ENCODE measurements at regions not wholly inside any gene's neighbourhood (a gene's known extent, or its start where the extent isn't known, plus 50 kb on each side); places are given as distances from the start of the nearest gene placed in this dataset.
A peak's percentile ranks its signal among the peaks of the same experiment; 100 is the strongest.

- H3K4me1 Mint-ChIP-seq: peaks cover 62 to 82% (median 74%) of the 10 kb centered on the region in 3 donors
These were observed 64.4 kb upstream of the SFMBT2 start for GRCh38 chr10:7475046-7475911.

GRCh38 chr10:7474388-7474787, 63.6 kb upstream of the SFMBT2 start:
- peaks cover 0 to 15% of the 10 kb centered on the region in 2 donors for H3K36me3 Mint-ChIP-seq
- peaks cover 61 to 82% (median 74%) of the 10 kb centered on the region in 3 donors for H3K4me1 Mint-ChIP-seq
- H3K27ac Mint-ChIP-seq: peak overlapping the region in 4 of 6 donors; percentile 48 to 93 (median 80)
- peak overlapping the region in 5 of 8 donors; percentile 43 to 80 (median 71) for H3K4me3 Mint-ChIP-seq
- no peaks in the 10 kb centered on the region for H3K27me3 Mint-ChIP-seq
- DNase-seq: peak; percentile 18
- H3K9me3 Mint-ChIP-seq: peaks cover 0 to 5% (median 2%) of the 10 kb centered on the region in 7 donors
- ATAC-seq (ENCODE audit: low read depth in 2 of 2): no peak

More at GRCh38 chr10:7475046-7475911, 64.4 kb upstream of the SFMBT2 start:
- peaks cover 0 to 15% of the 10 kb centered on the region in 2 donors for H3K36me3 Mint-ChIP-seq
- DNase-seq (no peak), ATAC-seq (ENCODE audit: low read depth in 2 of 2) (no peak)
- H3K9me3 Mint-ChIP-seq: peaks cover 0 to 5% (median 2%) of the 10 kb centered on the region in 7 donors
- peak overlapping the region; percentile 40 to 89 (median 78) for H3K4me3 Mint-ChIP-seq
- H3K27me3 Mint-ChIP-seq: no peaks in the 10 kb centered on the region
- H3K27ac Mint-ChIP-seq: peak overlapping the region in 3 of 6 donors; percentile 32 to 49 (median 44)

GRCh38 chr10:7473474-7473873, 62.6 kb upstream of the SFMBT2 start:
- Mint-ChIP-seq H3K9me3 (peaks cover 0 to 5% (median 2%) of the 10 kb centered on the region in 7 donors), H3K27me3 (no peaks in the 10 kb centered on the region), H3K4me3 (peak overlapping the region in 3 of 8 donors; percentile 49 to 82 (median 71)), H3K36me3 (peaks cover 0 to 10% of the 10 kb centered on the region in 2 donors), H3K4me1 (peaks cover 62 to 81% (median 77%) of the 10 kb centered on the region in 3 donors), H3K27ac (peak overlapping the region in 1 of 6 donors; percentile 80)
- ATAC-seq (ENCODE audit: low read depth in 2 of 2) (no peak), DNase-seq (no peak)

- H3K36me3 Mint-ChIP-seq: no peaks in the 10 kb centered on the region
- H3K9me3 Mint-ChIP-seq: no peaks in the 10 kb centered on the region
- peak; percentile 92 to 94 for ATAC-seq (ENCODE audit: low read depth in 2 of 2)
- peak overlapping the region; percentile 49 to 96 (median 92) for H3K27ac Mint-ChIP-seq
- peak; percentile 90 for DNase-seq
- peak overlapping the region; percentile 50 to 87 (median 74) for H3K4me3 Mint-ChIP-seq
- H3K27me3 Mint-ChIP-seq: no peaks in the 10 kb centered on the region
- H3K4me1 Mint-ChIP-seq: peaks cover 54 to 78% (median 68%) of the 10 kb centered on the region in 3 donors
These were observed 61.0 kb upstream of the SFMBT2 start for GRCh38 chr10:7471720-7472367.

GRCh38 chr10:7470371-7470770, 59.5 kb upstream of the SFMBT2 start:
- DNase-seq (no peak), ATAC-seq (ENCODE audit: low read depth in 2 of 2) (no peak)
- H3K4me1 Mint-ChIP-seq: peaks cover 48 to 69% (median 62%) of the 10 kb centered on the region in 3 donors
- no peaks in the 10 kb centered on the region for H3K27me3 Mint-ChIP-seq
- H3K9me3 Mint-ChIP-seq: no peaks in the 10 kb centered on the region
- H3K27ac Mint-ChIP-seq: peak overlapping the region in 2 of 6 donors; percentile 9 to 87
- H3K36me3 Mint-ChIP-seq: no peaks in the 10 kb centered on the region
- H3K4me3 Mint-ChIP-seq: peak overlapping the region in 5 of 8 donors; percentile 2 to 71 (median 32)

- Mint-ChIP-seq H3K27me3 (no peaks in the 10 kb centered on the region), H3K9me3 (peaks cover 0 to 3% (median 0%) of the 10 kb centered on the region in 7 donors), H3K4me1 (peaks cover 32 to 43% (median 41%) of the 10 kb centered on the region in 3 donors), H3K27ac (peak overlapping the region in 1 of 6 donors; percentile 69), H3K36me3 (peaks cover 0 to 8% of the 10 kb centered on the region in 2 donors), H3K4me3 (peak overlapping the region in 1 of 8 donors; percentile 56)
- DNase-seq (no peak), ATAC-seq (ENCODE audit: low read depth in 2 of 2) (no peak)
These were observed 56.3 kb upstream of the SFMBT2 start for GRCh38 chr10:7467031-7467667.

GRCh38 chr10:7464691-7465090, 53.9 kb upstream of the SFMBT2 start:
- DNase-seq (no peak), ATAC-seq (ENCODE audit: low read depth in 2 of 2) (no peak)
- H3K9me3 Mint-ChIP-seq: peaks cover 0 to 3% (median 0%) of the 10 kb centered on the region in 7 donors
- no peaks in the 10 kb centered on the region for H3K27me3 Mint-ChIP-seq
- H3K4me1 Mint-ChIP-seq: peaks cover 12 to 18% (median 17%) of the 10 kb centered on the region in 3 donors
- H3K36me3 Mint-ChIP-seq: peaks cover 0 to 8% of the 10 kb centered on the region in 2 donors
- no peak overlapping the region for H3K4me3 Mint-ChIP-seq
- no peak overlapping the region for H3K27ac Mint-ChIP-seq
